Hippocampal formation (tissue), 2 donors: ENCODE measurements at regions not wholly inside any gene's neighbourhood (a gene's known extent, or its start where the extent isn't known, plus 50 kb on each side); places are given as distances from the start of the nearest gene placed in this dataset.

ENCODE experiments used
- DNase-seq, 2 donors: peaks; one replicate each; lab custom pipeline; 2025; lab: John Stamatoyannopoulos, UW

DNA sequence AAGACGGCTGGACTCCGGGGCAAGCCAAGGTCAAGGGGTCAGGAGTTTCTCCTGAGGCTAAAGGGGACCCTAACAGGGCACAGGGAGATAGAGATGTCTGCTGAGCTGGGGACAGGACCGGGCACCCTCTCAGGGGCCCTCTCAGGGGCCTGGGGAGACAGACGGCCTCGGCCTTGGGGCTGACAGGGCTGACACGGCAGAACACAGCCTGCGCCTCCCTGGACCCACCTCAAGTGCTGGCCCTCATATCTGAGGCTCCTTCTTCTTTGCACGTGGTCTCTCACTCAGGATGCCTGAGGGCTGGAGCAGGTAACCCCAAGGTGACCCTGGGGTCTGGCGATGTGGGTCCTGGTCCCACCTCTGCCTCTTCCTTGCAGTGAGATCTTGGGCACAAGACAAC, 186.9 kb upstream of the TNRC6C start:
- no peak for DNase-seq

DNA sequence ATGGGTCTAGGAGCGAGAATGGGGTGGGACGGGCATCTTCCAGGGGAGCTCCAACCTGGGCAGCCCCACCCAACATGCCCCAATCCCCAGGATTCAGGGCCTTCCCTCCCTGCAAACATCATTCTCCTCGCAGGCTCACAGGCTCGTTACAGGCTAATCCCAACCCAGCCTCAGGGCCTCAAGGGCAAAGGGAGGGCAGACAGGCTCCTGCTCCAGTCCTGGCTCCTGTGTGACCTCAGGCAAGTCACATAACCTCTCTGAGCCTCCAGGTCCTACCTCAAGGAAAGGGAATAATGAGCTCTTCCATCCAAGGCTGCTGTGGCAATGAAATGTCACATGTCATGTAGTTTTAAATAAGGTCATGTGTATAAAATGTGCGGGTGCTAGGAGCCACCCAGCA, 186.5 kb upstream of the TNRC6C start:
- no peak for DNase-seq

DNA sequence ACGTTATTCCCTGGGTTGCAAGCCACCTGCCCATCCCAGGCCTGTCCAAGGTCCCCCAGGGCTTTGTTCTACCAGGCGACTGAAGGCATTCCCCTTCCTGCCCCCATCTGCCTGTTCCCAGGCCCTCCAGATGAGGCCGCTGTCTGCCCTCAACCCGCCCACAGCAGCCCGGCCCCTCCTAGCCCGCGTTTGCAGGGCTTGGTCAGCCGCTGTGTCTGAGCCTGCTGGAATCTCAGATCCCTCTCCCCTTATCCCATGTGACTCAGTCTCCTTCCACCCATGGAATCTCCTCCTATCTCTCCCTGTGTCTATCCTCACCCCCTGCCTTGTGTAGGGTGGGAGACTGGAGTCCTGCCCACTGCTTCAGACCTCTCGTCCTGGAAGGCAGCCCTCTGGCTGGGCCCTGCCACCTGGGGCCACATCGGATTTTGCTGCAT, 186.0 kb upstream of the TNRC6C start:
- peak in 1 of 2 donors; percentile 2 for DNase-seq

DNA sequence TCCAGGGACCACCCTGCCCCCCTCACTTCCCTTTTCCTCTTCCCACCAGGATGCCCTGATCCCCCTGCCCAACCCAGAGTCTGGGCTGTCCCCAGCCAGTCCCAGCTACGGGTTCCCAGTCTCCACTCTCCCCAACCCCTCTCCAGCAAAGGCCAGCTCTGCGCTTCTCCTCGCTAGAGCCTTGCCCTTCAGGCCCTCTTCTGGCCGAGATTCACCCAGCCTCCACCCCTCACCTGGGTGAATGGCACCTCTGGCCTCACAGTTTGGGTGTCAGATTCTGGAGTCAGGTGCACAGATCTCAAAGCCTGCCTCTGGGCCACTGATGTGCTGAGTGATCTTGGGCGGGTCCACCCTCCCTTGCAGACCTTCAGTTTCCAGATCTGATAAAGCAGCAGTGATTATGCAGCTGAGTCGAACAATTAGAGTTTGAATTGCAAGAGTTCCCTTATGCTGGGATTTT, 185.6 kb upstream of the TNRC6C start:
- DNase-seq, result no peak

DNA sequence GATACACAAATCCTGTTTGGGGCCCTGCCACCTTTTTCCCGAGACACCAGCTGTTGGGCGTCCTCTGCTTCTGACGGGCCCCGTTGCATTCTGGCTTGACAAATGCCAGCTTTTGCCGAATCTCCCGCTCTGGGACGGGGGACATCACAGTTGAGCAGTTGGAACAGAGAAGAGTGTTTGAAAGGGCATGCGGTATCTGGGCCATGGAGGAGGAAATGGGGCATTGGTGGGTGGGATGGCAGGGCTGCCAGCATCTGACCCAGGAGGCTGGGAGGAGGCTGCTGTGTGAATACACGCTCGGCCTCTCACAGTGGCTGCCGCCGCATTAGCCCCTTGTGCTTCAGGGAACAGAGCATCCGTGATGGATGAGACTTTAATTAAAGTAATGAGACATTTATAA, 184.3 kb upstream of the TNRC6C start:
- no peak for DNase-seq

DNA sequence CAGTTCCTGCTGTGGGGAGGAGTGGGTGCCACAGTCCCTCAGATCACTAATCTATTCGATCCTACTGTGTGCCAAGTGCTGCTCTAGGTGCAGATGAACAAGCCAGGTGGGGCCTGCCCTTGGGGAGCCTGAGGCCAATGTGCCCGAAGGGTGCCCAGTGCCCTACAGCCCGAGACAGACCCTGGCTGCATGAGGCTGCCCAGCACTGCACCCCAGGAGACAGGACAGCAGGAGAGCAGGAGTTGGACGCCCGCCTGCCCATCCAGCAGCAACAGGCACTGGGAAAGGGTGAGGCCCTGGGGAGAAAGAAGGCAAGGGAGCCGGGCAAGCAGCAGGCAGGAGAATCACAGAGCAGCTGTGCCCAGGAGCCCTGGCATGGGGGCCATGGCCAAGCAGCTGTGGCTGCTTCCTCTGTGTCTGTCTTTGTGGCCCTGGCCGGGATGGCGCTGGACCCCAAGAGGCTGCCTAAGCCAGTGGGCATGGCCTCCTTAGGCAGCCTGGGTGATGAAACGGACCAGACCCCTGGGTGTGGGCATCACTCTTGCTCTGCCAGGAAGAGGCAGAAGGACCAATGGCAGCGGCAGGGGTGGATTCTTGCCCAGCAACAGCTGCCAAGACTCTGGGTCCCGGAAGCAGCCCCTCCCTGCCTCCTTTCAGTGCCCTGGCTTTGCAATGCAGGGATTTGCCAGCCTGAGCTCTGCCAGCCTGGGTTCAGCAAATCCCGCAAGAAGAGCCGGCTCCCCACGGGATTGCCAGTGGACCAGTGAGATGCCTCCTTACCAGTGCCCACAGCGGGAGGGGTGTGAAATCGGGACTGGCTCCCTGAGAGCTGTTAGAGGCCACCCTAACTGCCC, 179.6 kb upstream of the TNRC6C start:
- DNase-seq, result peak; percentile 85 to 92

DNA sequence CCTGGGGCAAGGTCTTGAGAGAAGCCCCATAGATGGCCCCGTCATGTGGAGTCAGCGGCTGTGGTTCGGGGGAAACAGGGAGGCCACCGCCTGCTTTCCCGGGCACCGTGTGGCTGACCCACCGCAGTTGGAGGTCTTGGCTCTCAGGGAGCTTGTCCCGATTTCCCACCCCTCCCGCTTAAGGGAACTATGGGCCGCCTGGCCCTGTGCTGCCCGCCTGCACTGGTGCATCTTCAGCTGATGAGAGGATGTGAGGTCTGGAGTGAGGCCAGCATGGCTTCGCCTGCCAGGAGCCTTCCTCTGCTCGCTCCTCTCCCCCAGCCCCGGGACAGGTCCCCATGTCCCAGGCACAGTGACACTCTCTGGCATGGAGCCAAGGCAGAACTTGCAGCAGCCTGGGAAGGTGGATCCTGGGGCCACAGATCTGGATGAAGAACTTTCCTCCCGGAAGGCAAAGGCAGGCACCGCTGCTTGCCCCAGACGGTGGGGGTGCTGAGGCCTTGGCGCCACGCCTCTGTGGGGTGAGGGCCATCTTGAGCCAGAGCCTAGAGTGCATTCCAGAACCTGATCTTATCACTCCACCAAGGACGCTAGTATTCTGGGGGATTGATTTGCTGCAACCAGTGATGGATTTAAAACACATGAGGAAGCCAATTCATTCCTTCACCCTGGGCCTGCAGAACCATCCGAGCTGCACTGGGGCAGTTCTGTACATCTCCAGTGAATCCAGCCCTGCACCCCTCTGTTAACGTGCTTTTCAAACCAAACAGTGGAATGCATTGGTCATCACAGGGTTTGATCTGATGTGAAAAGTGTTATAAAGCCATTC, 178.6 kb upstream of the TNRC6C start:
- DNase-seq, result peak in 1 of 2 donors; percentile 43

DNA sequence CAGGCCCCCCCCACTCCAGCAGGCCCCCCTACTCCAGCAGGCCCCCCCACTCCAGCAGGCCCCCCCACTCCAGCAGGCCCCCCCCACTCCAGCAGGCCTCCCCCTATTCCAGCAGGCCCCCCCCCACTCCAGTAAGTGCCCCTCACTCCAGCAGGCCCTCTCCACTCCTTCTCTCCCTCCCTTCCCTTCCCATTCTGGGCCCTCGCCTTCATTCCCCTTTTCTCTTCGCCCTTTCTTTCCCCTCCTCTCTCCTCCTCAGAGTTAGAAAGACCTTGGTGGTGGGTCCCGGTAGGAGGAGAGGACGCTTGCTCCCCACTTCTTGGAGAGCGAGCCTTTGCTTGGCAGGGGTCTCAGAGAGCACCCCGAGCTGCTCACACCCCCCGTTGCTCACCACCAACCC, 177.0 kb upstream of the TNRC6C start:
- no peak for DNase-seq

DNA sequence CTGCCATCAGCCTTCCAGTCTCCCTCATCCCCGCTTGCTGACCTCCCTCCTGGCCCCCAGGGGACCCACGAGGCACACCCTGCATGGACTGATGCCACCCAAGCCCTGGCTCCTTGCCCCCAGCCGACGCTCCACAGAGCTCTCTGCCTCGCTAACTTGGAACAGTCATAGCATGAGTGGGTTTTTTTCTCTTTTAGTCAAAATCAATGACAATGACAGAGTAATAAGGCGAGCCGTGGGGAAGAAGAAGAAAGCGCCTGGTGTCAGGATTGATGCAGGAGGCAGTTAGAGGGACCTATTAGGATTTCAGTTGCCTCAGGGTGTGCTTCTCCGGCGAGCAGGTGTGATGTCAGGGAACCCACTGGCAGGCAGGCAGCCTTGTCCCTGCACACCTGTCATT, 176.3 kb upstream of the TNRC6C start:
- no peak for DNase-seq

DNA sequence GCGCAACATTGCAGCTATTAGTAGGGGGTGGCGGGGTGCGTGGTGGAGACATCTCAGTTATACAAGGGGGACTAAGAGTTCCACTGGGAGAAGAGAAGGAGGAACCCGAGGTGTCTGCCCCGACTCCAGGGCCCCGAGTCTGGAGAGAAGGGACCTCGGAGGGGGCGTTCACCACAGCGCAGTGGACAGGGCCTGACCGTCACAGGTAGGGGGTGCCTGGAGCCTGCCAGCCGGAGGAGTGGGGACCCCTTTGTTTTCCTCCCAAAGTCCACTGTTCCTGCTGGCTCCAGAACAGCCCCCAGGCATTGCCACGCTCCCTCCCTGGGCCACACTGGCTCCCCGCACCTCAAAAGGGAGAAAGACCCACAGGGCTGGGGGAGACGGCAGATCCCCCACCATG, 175.9 kb upstream of the TNRC6C start:
- DNase-seq, result no peak

DNA sequence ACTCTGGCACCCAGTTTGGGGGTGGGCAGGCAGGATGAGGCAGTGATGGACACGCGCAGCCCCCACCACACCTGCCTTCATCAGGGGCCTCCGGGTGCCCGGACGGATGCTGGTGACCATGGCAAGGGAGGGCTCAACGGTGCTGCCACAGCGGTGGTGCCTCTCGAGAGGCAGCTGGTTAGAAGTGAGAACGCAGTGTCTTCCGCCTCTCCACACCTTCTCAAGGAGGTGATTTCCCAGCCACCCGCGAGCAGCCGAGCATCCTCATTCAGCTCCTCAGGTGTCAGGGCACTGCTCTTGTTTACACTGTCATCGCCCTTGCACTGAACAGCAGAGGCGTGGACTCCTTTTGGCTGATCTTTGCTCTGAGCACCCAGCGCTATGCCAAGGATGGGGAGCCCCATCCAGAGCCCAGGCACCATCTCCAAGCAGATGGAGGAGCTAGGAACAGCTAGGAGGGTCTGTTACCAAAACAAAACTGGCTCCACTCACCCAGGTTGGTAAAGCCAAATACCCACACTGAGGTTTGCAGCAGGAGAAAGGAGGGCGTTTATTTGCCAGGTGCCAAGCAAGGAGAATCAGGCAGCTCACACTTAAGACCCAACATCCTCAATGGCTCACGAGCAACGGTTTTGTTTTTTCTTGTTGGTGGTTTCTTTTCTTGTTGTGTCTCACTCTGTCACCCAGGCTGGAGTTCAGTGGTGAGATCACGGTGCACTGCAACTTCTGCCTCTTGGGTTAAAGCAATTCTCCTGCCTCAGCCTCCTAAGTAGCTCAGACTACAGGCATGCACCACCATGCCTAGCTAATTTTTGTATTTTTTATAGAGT, 174.3 kb upstream of the TNRC6C start:
- DNase-seq, result no peak

DNA sequence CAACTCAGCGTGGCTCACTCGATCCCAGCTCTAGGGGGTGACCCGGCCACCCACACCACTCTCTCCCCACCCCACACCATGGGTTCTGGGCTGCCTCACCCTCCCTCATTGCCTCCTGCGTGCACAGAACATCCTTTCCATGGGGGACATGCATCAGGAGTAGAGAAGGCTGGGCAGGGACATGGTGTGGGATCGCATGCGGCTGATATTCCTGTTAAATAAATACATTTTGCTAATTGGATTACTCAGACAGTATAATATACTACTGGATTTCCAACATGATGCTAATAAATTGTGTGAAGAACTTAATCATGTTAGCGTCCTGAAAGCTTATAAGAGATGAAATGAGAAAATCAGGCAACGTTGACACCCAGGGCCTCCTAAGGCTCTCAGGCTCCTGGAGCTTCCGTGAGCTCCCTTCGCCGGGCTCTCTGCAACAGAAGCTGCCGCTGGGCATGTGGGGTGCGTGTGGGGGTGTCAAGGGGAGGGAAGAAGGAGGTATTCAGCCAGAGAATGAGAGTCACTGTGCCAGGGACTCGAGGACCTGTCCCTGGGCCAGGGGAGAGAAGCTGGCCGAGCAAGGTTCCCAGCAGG, 173.1 kb upstream of the TNRC6C start:
- DNase-seq, result no peak

DNA sequence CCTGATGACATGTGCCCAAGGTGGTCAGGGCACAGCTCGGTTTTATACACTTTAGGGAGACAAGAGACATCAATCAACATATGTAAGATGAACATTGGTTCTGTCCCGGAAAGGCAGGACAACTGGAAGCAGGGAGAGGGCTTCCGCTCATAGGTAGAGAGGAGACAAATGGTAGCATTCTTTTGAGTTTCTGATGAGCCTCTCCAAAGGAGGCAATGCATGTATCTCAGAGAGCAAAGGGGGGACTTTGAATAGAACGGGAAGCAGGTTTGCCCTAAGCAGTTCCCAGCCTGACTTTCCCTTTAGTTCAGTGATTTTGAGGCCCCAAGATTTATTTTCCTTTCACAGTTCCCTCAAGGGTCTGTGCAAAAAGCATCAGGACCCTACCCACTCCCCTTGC, 172.4 kb upstream of the TNRC6C start:
- DNase-seq, result no peak

DNA sequence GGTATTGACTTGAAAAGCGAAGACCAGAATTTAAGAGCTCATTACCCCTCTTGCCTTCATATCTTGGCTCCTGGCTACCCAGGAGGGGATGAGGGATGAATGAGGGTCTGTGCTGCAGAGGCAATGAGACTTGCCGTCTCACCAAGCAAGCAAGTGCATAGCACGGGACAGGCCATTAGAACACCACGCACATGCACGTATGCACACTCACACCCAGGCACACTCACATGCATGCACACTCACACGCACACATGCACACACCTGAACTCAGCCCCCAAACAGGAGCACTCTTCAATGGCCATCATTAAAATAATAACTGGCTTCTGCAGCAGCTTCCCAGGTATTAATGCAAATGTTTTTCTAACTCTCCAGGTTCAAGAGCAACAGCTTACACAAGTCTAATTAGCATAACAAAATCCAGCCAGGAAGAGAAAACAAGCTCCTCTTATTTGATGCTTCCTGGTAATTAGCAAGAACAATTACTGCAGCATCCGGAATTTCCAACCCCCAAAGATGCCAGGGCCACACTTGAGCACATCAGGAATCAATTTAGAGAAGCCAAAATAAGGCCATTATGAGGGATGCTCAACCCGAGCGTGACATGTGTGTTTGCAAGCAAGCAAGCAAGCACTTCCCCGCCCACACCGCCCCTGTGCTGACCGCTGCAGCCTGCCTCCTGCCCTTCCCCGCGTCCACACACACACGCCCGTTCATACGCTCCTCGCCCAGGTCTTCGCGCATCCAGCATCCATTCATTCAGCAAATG, 171.6 kb upstream of the TNRC6C start:
- DNase-seq, result no peak

DNA sequence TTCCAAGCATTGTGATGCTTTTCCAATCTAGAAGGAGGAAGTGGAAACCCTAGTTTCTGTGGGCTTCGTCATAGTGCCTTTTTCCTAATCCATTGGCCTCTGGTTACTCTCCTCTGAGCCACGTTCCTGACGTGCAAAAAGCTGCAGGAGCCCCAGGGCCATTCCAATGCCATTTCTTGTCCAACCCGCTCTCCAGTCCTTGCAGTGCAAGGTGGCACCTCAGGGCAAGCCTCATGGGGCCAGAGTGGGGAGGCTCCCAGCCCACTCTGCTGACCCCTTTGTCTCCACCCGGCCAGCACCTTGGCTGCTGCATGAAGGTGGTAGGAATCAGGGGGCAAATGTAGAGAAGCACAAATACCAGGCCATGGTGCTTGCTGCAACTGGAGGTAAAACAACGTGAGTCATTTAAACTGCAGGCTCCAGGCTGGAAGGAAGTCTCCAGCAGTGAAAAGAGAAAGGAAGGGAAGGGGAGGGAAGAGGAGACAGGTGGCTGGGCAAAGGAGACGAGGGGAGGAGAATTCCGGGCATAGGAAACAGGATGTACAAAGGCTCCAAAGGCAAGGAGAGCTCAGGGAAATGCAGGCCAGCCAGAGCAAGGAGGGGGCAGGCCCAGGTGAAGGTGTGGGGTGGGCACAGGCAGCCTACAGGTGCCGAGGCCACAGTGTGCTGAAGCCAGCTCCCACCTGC, 168.2 kb upstream of the TNRC6C start:
- no peak for DNase-seq

DNA sequence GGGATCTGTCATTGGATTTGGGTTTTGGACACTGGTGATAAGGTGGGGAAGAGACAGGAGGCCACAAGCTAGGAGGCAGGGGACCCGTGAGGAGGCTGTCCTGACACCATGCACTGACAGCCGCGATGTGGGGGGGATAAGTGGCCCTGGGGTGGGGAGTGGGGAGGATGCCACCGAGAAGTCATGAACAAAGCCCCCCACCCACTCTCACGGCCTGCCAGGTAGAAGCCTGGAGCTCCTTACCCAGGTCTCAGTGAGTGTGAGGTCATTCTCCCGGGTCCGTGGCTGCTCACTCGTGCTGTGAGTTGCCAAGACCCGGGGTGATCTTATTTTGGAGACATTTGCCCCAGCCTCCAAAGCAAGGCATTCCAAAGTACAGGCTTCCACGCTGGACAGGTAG, 165.9 kb upstream of the TNRC6C start:
- DNase-seq, result no peak

DNA sequence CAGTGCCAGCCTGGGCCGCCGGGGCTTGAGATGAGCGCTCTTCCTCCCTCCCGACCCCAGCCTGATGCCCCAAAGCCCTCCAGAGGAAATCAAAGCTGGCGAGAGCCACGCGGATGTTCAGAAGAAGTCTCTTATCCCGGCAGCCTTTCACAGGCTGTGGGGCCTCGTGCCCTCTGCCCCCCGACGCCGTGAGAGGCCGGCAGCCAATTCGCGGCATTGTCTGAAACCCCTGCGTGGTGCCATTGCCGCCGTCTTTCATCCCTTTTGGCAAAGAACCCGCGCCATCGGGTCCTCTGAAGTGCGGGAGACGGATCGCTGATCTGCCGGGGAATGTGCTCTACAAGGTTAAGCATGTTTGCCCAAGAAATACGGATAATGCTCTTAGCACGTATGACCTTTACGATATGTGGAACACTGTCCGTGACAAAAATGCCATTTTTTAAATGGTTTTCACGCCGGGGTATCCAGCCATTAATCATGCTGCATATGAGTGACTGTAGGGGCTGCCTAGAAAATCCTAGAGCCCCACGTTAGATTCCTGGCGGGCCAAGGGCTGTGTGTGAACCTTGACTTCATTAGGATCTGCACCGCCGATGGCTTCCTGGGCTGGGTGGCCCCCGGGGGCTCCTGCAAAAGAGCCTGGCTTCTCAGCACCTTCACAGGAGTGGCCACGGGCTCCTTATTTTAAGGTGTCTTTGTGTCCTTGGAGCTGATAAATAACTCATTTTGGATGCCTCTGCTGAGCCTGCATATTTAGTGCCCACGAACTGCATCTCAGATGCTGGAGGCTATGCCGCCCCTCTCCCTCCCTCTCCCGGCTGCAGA, 165.1 kb upstream of the TNRC6C start:
- no peak for DNase-seq

DNA sequence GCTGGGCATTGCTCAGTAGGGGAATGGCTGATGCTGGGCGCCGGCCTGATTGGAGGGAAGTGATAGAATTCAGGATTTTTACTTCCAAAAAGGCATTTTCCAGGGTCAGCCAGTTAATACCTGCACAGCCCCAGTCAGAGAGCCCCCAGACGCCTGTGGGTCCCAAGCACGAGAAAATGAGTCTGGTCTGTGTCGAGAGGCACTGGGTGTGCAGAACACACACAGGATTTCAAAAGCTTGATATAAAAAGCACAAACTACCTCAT, 164.6 kb upstream of the TNRC6C start:
- DNase-seq, result no peak

DNA sequence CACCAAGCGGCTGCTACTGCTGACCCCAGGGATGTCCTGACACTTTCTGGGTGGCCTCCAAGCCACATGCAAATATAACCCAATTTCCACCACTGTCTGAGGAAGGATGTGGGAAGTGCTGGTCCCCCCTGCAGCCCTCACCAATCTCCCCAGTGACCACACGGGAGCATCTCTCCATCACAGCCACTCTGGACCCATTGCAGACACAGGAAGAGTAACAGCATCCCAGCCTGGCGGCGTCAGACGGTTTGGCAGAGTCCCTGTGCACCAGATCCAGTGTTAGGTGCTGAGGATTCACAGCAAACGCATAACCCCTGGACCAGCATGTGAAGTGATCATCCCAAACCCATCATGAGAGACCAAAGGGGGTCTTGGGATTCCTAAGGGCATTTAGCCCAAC, 163.7 kb upstream of the TNRC6C start:
- no peak for DNase-seq

DNA sequence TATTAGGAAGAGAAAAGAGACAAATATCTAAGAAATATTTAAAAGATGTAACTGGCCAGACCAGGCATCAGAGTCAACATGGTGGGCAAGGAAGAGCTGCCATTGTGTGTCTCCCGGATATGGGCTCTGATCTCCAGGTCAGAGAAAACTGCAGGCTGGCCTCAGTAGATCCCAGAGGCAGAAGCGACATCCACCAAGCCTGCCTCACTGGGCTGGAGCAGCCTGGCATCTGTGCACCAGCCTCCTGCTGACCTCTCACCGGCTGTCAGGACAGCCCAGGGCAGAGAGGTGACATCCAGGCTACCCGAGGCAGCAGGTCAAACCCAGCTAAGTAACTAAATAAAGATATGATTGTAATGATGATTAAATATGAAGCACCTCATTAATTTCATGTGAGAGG, 162.8 kb upstream of the TNRC6C start:
- no peak for DNase-seq
